ENCODE measurements at regions not wholly inside any gene's neighbourhood (a gene's known extent, or its start where the extent isn't known, plus 50 kb on each side); places are given as distances from the start of the nearest gene placed in this dataset.

GRCh38 chr2:22855081-22855480 is 529.9 kb upstream of the KLHL29 start:
- intact Hi-C loops (cut with DNase I) = no loop called here

GRCh38 chr2:22855761-22856184 is 529.2 kb upstream of the KLHL29 start:
- Histone ChIP-seq H3K9me3 (no peaks in the 10 kb centered on the region), H3K27ac (no peak overlapping the region), H3K27me3 (replicated peaks; ENCODE audit: insufficient read depth) (no peaks in the 10 kb centered on the region), H3K36me3 (no peaks in the 10 kb centered on the region), H3K4me3 (no peak overlapping the region), H3K4me1 (replicated peaks) (no peaks in the 10 kb centered on the region)
- intact Hi-C loops (cut with DNase I) = no loop called here
- DNase-seq (ENCODE audit: low spot score) = no peak
- TF ChIP-seq CTCF (IDR thresholded peaks at IDR 0.05) = no peak
- no peak for TF ChIP-seq POLR2A (IDR thresholded peaks at IDR 0.05)
- TF ChIP-seq POLR2AphosphoS5 (IDR thresholded peaks at IDR 0.05) = no peak
- WGBS = 87% methylated on average over 9 of the region's 9 CpGs

More at GRCh38 chr2:22855081-22855480, 529.9 kb upstream of the KLHL29 start:
- DNase-seq (ENCODE audit: low spot score) = no peak
- TF ChIP-seq POLR2A (IDR thresholded peaks at IDR 0.05) = no peak
- TF ChIP-seq POLR2AphosphoS5 (IDR thresholded peaks at IDR 0.05) = no peak
- TF ChIP-seq CTCF (IDR thresholded peaks at IDR 0.05) = no peak
- H3K9me3 ChIP-seq = no peaks in the 10 kb centered on the region
- H3K4me3 ChIP-seq = no peak overlapping the region
- no peak overlapping the region for H3K27ac ChIP-seq
- no peaks in the 10 kb centered on the region for H3K4me1 ChIP-seq (replicated peaks)
- 88% methylated on average over 3 of the region's 3 CpGs for WGBS
- no peaks in the 10 kb centered on the region for H3K27me3 ChIP-seq (replicated peaks; ENCODE audit: insufficient read depth)
- no peaks in the 10 kb centered on the region for H3K36me3 ChIP-seq

- Histone ChIP-seq H3K36me3 (no peaks in the 10 kb centered on the region), H3K4me1 (replicated peaks) (no peaks in the 10 kb centered on the region), H3K9me3 (no peaks in the 10 kb centered on the region), H3K4me3 (no peak overlapping the region), H3K27me3 (replicated peaks; ENCODE audit: insufficient read depth) (no peaks in the 10 kb centered on the region), H3K27ac (no peak overlapping the region)
- intact Hi-C loops (cut with DNase I) = no loop called here
- TF ChIP-seq POLR2AphosphoS5 (IDR thresholded peaks at IDR 0.05) (no peak), POLR2A (IDR thresholded peaks at IDR 0.05) (no peak), CTCF (IDR thresholded peaks at IDR 0.05) (no peak)
- WGBS = 47% methylated on average over 4 of the region's 4 CpGs
- DNase-seq (ENCODE audit: low spot score) = no peak
Observed at GRCh38 chr2:22867973-22868372, 517.0 kb upstream of the KLHL29 start.

GRCh38 chr2:22878121-22878520 is 506.9 kb upstream of the KLHL29 start:
- intact Hi-C loops (cut with DNase I) = no loop called here
- WGBS = 81% methylated on average over 2 of the region's 2 CpGs
- H3K27me3 ChIP-seq (replicated peaks; ENCODE audit: insufficient read depth) = no peaks in the 10 kb centered on the region

More at GRCh38 chr2:22878121-22878520, 506.9 kb upstream of the KLHL29 start:
- Histone ChIP-seq H3K36me3 (no peaks in the 10 kb centered on the region), H3K4me3 (no peak overlapping the region), H3K4me1 (replicated peaks) (no peaks in the 10 kb centered on the region), H3K27ac (no peak overlapping the region), H3K9me3 (no peaks in the 10 kb centered on the region)
- no peak for DNase-seq (ENCODE audit: low spot score)
- no peak for TF ChIP-seq CTCF (IDR thresholded peaks at IDR 0.05)
- no peak for TF ChIP-seq POLR2AphosphoS5 (IDR thresholded peaks at IDR 0.05)
- TF ChIP-seq POLR2A (IDR thresholded peaks at IDR 0.05) = no peak
